GM18498 (cell line): ENCODE measurements at regions not wholly inside any gene's neighbourhood (a gene's known extent, or its start where the extent isn't known, plus 50 kb on each side); places are given as distances from the start of the nearest gene placed in this dataset.
"Not testable (repeated sequence)": the region's sequence is repeated elsewhere in the genome, so short reads cannot be mapped to it uniquely, and the experiment has no call there.

Experiments used
- ATAC-seq: cut with Tn5 transposase; IDR thresholded peaks from one replicate; pipeline ENCODE4 v1.9.1; 2021; ENCODE audit warnings: mild to moderate bottlenecking, moderate library complexity; ENCODE audit not compliant: unreplicated experiment

DNA sequence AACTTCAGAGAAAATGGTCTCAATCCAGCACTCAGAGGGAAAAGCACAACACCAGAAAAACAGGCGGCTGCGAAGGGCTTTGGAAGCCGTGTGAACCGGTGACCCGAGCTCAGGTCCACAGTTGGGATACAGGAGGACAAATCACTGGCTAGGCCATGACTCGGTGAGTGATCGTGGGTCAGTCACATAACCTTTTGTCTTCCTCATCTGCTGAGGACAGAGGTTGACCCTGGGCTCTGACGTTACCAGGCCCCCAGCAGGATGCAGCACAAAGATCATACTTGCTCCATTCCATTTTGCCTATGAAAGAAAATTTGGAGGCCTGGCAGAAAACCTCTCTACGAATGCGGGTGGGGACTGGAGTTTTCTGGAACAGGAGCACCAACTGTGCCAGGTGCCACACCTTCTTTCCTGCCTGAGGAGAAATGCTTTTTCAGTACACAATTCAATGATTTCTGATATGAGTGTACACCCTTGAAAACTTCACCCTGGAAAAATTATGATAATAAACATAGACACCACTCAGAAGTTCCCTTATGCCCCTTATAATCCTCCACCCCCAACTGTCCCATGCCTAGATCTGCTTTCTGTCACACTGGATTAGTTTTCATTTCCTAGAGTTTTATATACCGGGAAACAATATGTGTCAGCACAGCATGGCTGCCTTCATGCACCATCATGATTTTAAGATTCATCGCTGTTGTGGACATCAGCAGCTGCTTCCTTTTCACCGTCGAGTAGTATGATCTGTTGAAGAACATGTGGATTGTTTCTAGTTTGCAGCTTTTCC lies 85.3 kb upstream of the RALGAPA2 start:
- no peak for ATAC-seq

DNA sequence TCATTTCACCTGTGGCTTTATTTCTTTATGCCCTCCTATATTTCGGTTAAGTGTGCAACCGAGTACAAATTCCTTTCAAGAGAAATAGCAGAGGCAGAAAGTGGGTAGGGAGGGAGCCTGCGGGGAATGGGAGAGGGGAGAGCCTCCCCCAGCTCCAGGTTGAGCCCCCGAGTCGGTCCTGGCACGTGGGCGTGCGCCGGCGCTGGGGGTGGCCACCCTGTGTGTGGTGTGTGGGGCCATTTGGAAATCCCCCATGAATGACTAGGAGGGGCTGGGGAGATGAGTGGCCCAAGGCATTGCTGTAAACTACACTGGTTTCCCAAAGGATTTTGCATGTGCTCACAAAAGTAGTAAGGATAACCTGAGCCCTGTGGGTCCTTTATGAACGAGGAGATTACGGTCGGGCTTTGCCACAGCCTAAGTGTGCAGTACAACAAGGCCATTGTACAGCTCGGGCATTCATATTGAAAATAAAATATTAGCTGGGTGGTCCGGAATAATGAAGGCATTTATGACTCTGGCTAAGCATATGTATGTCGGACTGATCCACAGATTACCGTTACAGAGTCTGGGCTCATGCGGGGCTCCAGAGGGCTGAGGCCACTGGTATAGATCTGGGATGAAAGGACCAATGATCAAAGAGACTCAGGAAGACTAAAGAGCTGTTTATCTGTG lies 84.5 kb upstream of the RALGAPA2 start:
- no peak for ATAC-seq

DNA sequence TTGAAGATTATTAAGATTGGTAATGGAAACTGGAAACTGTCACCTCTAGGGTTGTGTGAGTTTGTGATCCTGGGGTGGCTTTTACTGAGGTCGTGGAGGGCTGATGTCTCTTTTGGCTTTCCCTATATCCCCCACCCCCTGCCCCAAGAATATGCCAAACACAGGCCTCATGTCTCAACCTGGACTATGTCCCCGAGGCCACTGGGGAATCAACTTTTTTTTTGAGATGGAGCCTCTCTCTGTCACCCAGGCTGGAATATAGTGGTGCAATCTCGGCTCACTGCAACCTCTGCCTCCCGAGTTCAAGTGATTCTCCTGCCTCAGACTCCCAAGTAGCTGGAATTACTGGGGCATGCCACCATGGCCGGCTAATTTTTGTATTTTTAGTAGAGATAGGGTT lies 83.3 kb upstream of the RALGAPA2 start:
- ATAC-seq: no peak

DNA sequence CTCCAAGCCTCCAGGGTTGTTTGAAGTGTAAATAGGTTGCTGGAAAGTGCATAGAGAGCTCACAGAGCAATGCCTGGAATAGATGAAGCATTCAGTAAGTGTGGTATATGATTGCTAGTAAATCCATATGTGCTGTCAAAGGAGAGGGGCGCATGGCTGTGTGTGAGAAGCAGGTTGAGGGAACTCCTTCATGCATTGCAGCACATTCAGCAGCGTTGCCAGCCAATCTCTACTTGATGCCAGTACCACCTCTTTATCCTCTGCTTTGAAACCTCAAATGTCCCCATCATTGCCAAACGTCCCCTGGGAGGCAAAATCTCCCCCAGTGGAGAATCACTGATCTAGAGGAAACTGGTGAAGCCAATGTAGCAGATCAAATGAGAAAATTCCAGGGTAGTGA lies 82.7 kb upstream of the RALGAPA2 start:
- ATAC-seq: no peak

DNA sequence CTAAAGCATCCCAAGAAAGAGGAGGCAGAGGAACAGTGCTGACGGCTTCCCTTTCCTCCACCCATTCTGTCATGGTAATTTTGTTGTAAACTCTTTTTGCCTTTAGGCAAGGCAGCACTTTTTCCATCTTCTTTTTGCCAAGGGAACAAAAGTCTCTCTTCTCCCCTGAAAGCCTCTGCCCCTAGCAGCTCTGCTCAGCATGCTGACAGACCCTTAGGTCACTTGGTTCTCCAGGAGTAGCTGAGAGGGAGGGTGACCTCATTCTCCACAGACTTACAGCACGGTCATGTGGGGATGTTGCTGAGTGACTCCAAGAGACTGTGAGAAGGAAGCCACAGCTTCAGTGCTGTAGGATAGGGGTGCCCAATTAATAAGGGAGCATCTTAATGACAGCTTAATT lies 81.1 kb upstream of the RALGAPA2 start:
- no peak for ATAC-seq

DNA sequence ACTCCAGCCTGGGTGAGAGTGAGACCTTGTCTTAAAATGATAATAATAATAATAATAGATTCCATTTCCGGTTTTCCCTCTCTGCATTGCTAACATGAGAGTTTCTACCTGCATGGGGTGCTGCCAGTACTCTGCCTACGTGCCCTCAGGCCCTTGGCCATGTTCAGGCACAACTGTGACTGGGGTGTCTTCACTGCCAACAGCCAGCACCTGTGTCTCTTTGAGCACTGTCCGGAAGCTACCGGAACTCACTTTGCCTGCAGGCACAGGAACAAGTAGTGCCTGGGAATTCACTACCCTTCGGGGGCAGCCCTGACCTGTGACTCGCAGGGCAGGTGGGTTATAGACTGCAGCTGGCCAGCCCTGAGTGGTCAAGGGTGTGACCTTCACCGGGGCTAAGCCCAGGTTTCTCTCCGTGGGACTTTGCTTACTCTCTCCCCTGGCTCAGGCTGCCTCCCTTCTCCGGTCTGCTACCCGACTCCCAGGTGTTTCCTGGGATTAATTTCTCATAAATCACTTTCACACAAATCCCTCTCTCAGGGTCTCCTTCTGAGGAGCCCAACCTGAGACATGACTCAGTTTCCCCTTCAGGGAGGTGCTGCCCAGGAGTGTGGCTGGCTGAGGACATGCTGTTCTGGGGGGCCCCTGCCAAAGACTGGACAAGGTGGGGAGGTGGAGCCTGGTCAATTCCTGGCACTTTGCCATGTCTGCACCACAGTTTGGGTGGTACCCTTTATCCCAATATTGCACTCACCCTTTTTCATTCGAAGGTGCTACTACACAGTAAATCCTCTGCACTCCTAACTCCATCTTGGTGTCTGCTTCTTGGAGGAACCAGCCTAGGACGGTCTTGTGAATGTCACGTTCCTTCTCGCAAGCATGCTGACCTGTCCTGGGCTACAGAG lies 79.5 kb upstream of the RALGAPA2 start:
- no peak for ATAC-seq

DNA sequence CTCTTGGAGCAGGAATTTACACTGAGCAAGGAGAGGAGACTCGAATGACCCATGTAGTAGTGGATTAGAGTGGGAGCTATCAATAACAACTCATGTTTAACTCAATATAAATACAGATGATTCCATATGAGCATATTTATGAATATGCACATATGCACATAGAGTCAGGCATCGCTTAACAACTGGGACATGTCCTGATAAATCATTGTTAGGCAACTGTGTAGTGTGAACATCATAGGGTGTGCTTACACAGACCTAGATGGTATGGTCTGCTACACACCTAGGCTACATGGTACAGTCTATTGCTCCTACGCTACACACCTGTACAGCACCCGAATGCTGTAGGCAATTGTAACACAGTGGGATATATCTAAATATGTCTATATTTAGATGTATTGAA lies 75.9 kb upstream of the RALGAPA2 start:
- ATAC-seq: no peak

DNA sequence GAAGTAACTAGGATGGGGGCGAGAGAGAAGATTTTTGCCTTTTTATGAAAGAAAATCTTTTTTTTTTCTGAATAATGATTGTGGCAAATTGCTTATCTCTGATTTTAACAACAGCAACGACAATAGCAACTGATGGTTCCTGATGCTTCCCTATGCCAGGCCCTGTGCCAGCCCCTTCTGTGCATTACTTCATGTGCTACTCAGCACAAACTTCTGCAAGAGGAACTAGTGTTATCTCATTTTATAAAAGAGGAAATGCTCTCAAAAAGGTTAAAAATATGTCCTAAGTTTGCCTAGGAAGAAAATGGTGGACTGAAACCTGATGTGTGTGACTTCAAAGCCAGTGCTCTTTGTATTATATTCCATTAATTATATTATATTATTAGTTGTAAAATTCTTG lies 74.0 kb upstream of the RALGAPA2 start:
- ATAC-seq: no peak

DNA sequence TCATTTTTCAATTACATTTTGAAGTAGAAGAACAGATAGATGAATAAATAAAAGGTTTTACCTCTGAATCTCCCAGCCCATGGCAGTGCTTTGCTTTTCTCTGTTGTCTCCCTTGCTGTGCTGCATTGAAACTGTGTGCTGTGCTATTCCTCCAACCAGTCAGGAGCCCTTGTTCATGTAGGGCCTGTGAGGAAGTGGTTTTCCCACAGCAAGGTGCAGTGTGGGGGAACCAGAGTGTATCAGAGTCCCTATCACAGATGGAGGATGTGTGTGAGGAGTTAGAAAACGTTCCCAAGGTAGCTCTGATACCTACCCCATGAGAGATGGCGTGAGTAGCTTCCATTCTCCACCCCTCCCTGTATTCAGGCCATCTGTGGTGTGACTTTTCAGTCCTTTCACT lies 72.8 kb upstream of the RALGAPA2 start:
- ATAC-seq: no peak

DNA sequence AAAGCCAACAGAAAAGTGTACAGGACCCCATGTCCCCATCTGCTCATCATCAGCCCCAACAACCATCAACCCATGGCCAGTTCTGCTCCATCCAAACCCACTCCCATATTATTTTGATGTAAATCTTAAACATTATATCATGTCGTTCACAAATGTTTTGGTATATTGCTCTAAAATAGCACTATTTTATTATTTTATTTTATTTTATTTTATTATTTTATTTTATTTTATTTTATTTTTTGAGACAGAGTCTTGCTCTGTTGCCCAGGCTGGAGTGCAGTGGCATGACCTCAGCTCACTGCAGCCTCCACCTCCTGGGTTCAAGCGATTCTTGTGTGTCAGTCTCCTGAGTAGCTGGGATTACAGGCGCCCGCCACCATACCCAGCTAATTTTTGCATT lies 72.0 kb upstream of the RALGAPA2 start:
- not testable (repeated sequence) for ATAC-seq

DNA sequence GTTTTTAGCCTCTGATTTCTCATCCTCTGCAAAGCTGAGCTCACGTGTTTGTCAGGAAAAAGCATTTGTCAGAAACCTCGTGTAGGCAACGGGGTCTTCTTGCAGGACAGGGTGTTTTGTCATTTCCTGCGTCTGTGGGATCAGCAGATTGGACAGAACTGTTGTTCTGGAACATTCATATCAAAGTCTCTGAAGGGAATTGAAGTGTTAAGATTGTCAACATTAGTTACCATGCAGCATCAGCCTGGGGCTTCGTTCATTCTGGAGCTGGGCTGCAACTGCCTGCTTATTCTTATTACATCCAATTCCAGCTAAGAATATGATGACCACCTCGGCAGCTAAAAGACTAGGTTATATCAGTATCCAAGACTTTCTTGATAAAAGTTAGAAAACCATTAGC lies 71.0 kb upstream of the RALGAPA2 start:
- no peak for ATAC-seq

DNA sequence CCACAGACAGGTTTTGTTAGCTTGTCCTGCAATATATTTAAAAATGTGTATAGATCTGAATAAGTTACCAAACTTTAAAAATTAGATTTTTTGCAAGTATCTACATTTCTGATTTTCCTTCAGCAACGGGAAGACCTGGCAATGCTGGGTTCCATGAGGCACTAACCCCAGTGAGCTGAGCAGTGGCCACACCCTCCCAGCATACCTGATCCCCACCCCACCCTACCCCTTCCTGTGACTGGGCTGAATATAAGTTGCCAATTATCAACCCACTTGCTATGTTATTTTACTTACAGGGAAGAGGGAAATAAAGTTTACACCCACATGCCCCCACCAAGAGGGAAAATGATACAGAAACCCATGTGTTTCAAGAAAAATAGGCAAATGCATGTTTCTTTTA lies 70.3 kb upstream of the RALGAPA2 start:
- ATAC-seq: no peak

DNA sequence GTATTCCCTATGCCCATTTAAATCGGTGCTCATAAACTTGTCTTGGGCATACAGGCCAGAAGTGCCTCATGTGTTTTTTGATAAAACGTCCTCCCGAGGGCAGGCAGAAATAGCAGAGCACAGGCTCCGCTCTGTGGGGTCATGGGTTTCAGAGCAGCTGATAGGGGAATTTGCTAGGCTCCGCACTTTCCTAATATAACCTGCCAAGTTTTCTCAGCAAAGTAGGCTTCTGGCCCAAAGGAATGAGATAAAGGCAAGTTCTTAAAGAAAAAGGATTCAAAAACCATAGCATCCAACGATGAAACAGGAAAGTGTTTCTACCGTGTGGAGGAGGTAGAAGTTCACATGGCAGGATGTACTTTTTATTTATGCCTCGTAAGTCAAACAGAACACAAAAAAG lies 69.8 kb upstream of the RALGAPA2 start:
- no peak for ATAC-seq

DNA sequence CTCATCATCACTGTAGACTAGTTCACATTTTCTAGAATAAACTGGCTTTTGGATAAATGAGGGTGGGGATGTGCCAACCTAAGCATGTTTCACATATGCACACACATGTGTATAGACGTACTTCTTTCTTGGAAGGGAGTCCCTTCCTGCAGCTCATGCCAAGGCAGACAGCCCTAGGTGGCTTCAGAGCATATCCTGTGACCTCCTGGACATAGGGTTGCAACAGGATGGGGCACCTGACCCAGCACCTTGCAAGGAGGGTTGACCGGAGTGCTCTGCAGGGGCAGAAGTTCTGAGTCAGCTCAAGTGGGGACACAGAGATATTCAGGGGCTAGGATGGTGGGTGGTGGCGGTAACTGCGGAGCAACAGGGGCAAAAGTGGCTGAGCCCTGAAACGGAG lies 68.6 kb upstream of the RALGAPA2 start:
- no peak for ATAC-seq

DNA sequence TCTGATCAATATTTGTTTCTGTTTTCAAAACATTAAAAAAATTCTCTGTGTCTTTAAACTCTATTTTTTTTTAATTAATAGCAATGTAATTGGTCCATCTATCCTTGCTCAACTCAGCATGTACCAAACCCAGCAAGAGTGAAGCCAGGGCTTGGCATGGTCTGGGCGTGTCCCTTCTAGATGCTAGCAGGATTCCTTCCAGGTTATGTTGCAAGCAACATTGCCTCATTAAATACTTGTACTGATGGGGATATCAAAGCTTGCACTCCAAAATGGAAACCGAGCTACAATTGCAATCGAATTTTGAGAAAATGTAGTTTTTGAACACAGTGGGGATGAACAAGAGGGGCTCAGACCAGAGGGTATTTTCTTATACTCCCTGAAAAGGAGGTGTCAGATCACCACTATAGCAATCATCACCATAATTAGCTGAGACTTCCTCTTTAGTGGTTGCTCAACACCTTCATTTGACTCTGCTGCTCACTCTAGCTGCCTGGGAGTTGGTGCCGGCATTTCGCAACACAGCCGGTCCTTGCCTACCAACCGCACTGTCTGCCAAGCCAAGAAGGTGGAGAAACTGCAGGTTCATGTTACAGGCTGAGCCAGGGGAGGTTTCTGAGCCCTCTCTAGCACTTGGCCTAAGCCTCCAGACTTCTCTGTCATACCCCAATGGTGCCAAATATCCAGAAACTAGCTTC lies 67.8 kb upstream of the RALGAPA2 start:
- ATAC-seq: peak; percentile 87

DNA sequence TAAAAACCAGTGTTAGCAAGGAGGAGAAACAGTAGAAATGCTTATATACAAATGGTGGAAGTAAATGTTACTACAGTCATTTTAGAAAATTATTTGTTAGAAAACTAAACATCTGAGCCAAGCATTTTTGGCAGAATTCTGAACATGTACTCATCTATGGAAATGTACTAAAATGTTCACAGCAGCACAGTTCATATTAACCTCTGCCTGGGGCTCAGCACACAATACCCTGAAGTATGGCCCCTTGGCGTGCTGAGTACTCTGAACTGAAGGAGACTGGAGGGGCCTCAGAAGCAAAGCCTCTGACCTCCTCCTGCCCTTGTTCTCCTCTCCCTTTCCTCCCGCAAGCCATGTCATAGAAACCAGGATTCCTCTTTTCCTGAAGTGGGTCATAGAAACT lies 66.2 kb upstream of the RALGAPA2 start:
- no peak for ATAC-seq

DNA sequence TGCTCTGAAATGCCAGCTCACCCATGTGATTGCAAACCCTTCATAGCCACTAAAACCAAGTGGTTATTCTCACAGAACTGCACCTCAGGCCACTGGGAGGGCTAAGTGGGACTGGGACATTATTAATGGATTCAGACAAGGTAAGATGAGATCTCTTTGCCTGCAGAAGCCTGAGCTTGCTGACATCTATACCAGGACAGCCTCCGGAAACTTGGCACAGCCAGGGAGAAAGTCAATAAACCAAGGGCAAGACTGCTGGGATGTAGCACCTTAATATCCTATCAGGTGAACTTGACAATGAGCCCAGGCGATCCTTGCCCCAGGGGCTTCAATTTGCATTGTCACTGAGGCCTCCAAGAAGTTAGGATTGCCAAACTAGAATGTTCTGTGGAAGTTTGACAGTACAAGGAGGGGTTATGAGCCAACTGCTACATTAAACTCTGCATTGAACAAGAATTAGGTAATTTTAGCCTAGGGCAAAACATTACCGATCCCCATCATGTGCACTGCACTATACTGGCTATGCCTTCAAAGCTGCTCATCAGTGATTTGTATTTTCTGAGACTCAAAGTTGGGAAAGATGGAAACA lies 60.1 kb upstream of the RALGAPA2 start:
- ATAC-seq: no peak

DNA sequence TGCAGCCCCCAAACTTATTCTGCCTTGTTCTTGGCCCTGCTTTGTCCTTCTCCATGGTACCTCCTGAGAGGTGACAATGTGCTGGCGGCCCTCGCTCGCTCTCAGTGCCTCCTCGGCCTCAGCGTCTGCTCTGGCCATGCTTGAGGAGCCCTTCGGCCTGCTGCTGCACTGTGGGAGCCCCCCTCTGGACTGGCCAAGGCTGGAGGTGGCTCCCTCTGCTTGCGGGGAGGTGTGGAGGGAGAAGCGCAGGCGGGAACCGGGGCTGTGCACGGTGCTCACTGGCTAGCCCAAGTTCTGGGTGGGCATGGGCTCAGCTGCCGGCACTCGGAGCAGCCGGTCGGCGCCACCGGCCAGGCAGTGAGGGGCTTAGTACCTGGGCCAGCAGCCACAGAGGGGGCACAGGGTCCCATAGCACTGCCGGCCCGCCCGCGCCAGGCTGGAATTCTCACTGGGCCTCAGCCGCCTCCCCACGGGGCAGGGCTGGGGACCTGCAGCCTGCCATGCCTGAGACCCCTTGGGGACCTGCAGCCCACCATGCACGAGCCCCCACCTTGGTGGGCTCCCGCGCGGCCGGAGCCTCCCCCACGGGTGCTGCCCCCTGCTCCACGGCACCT lies 55.9 kb upstream of the RALGAPA2 start:
- no peak for ATAC-seq

DNA sequence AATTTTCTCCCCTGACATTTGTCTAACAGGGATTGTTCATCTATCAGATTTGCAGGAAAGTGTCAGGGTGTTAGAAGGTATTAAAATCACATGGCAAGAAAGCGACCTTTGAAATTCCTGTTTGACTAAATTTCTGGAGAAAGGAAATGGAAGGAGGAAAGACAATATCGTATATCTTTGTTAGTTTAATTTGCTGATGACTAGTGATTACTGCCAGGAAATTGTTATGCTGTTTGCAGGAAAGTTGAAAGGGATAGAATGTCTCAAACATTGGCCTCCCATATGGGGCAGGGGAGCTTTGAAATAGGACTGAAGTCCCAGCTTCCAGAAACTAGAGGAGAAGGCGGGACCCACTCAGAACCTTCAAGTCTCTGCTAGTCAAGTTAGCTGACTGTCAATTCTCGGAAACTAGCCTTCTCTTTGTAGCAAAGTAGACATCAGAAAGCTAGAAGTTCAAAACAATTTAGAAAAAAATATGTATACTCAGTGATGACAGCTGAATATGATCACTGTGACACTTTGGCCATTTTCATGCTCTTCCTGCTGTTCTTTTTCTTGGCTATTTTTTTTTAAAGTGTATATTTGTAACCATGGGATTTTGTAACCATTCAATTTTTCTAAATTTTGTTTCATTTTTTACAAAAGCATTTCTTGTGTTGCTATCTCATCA lies 53.4 kb upstream of the RALGAPA2 start:
- no peak for ATAC-seq

DNA sequence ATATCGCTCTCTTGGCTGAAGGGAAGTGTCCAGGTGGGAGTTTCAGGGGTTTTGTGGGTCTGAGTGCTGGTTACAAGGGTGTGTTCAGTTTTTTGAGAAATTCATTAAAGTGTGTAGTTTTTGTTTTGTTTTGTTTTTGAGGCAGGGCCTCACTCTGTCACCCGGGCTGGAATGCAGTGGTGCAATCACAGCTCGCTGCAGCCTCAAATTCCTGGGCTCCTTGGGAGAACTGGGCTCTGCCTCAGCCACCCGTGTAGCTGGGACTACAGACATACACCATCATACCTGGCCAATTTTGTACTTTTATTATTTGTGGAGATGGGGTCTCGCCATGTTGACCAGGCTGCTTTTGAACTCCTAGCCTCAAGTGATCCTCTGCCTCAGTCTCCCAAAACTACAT lies 51.2 kb upstream of the RALGAPA2 start:
- ATAC-seq: no peak
